GM12878 (cell line): ENCODE measurements at regions not wholly inside any gene's neighbourhood (a gene's known extent, or its start where the extent isn't known, plus 50 kb on each side); places are given as distances from the start of the nearest gene placed in this dataset.

Source experiments
- EZH2 ChIP-seq: IDR thresholded peaks from 2 replicates; pipeline ENCODE4 v1.6.1; 2012; ENCODE audit warnings: low read depth, mild to moderate bottlenecking, control low read depth, inconsistent platforms, low read length, borderline replicate concordance; ENCODE audit not compliant: control insufficient read depth
- NBN ChIP-seq: fragments of 450-650 bp; IDR thresholded peaks from 2 replicates; pipeline ENCODE4 v1.6.1; 2016
- RAD21 ChIP-seq: IDR thresholded peaks from 2 replicates; pipeline ENCODE4 v1.6.1; 2011; ENCODE audit warnings: mild to moderate bottlenecking, low read depth, low read length, moderate library complexity; ENCODE audit not compliant: insufficient read depth
- RCOR1 ChIP-seq: conservative IDR thresholded peaks from 2 replicates; pipeline ENCODE4 v1.6.1; 2012; ENCODE audit warnings: low read depth, low read length, improper control_type of control experiment
- SUPT20H ChIP-seq: IDR thresholded peaks from 2 replicates; pipeline ENCODE4 v1.6.1; 2011; ENCODE audit warnings: low read depth, mild to moderate bottlenecking, low read length, moderate library complexity, borderline replicate concordance; ENCODE audit not compliant: control insufficient read depth
- TCF12 ChIP-seq: IDR thresholded peaks from 2 replicates; pipeline ENCODE4 v1.6.1; 2011; ENCODE audit warnings: low read depth, mild to moderate bottlenecking, low read length
- TF ChIP-seq, protein P1 (sequence below): fragments of 450-650 bp; IDR thresholded peaks from 2 replicates; pipeline ENCODE4 v1.6.1; 2017; ENCODE audit warnings: low read depth, mild to moderate bottlenecking, moderate library complexity
- TF ChIP-seq, protein P2 (sequence below): IDR thresholded peaks from 2 replicates; pipeline ENCODE4 v1.6.1; 2011; ENCODE audit warnings: borderline replicate concordance, low read depth, mild to moderate bottlenecking, moderate library complexity, mixed read lengths, low read length; ENCODE audit not compliant: insufficient read depth; ENCODE audit errors: extremely low read length
- TF ChIP-seq, protein P3 (sequence below): fragments of 450-650 bp; formaldehyde crosslinking; IDR thresholded peaks from 2 replicates; pipeline ENCODE4 v1.4.0; 2020; ENCODE audit warnings: mild to moderate bottlenecking, moderate library complexity

DNA sequence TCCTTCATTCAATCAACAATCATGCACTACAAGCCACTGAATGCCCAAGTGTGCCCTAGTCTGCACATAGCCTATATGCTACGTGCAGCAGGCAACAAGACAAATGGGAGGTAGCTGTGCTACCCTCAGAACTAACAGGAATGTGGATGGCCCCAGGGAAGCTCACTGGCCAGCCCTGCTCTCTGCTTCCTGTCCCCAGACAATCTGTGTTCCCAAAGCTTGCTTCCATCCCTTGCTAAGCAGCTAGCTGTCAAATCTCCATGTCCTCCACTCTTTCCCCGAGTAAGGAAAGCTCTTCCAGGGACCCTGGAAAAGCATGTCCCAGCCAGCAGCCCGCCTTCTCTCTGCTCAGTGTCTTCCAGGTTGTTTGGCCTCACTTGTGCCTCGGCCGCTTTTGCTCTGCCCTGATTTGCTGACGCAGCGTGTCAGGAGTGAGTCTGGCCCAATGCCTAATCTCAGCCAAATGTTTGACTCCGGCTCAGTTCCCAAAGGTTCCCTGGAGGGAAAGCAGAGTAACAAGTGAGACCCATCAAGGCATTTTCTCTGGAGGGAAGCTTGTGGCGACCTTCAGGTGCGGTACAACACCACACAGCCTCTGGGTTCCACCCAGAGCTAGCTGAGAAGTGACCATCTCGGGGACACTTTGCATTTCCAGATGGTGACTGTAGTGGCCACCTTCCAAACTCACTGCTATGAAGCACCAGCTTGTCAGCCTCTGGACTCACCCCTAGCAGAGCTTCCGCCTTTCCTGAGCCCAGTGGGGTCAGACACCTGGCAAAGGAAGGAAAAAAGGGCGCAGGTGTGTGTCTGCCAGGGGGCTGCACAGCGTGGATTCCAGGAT is 243.4 kb downstream of the RHOU start (continued):
- TF ChIP-seq EZH2: no peak
- TF ChIP-seq TCF12: no peak
- no peak for TF ChIP-seq SUPT20H
- TF ChIP-seq, protein P1, sequence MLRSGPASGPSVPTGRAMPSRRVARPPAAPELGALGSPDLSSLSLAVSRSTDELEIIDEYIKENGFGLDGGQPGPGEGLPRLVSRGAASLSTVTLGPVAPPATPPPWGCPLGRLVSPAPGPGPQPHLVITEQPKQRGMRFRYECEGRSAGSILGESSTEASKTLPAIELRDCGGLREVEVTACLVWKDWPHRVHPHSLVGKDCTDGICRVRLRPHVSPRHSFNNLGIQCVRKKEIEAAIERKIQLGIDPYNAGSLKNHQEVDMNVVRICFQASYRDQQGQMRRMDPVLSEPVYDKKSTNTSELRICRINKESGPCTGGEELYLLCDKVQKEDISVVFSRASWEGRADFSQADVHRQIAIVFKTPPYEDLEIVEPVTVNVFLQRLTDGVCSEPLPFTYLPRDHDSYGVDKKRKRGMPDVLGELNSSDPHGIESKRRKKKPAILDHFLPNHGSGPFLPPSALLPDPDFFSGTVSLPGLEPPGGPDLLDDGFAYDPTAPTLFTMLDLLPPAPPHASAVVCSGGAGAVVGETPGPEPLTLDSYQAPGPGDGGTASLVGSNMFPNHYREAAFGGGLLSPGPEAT: no peak
- TF ChIP-seq, protein P2, sequence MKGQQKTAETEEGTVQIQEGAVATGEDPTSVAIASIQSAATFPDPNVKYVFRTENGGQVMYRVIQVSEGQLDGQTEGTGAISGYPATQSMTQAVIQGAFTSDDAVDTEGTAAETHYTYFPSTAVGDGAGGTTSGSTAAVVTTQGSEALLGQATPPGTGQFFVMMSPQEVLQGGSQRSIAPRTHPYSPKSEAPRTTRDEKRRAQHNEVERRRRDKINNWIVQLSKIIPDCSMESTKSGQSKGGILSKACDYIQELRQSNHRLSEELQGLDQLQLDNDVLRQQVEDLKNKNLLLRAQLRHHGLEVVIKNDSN: no peak
- TF ChIP-seq RAD21: no peak
- TF ChIP-seq, protein P3, sequence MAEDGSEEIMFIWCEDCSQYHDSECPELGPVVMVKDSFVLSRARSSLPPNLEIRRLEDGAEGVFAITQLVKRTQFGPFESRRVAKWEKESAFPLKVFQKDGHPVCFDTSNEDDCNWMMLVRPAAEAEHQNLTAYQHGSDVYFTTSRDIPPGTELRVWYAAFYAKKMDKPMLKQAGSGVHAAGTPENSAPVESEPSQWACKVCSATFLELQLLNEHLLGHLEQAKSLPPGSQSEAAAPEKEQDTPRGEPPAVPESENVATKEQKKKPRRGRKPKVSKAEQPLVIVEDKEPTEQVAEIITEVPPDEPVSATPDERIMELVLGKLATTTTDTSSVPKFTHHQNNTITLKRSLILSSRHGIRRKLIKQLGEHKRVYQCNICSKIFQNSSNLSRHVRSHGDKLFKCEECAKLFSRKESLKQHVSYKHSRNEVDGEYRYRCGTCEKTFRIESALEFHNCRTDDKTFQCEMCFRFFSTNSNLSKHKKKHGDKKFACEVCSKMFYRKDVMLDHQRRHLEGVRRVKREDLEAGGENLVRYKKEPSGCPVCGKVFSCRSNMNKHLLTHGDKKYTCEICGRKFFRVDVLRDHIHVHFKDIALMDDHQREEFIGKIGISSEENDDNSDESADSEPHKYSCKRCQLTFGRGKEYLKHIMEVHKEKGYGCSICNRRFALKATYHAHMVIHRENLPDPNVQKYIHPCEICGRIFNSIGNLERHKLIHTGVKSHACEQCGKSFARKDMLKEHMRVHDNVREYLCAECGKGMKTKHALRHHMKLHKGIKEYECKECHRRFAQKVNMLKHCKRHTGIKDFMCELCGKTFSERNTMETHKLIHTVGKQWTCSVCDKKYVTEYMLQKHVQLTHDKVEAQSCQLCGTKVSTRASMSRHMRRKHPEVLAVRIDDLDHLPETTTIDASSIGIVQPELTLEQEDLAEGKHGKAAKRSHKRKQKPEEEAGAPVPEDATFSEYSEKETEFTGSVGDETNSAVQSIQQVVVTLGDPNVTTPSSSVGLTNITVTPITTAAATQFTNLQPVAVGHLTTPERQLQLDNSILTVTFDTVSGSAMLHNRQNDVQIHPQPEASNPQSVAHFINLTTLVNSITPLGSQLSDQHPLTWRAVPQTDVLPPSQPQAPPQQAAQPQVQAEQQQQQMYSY (CRISPR knock-in tag): no peak
- no peak for TF ChIP-seq RCOR1
- no peak for TF ChIP-seq NBN
- TF ChIP-seq, all 136 proteins: peak for 0
